OCI-LY7 (cell line): ENCODE measurements at regions not wholly inside any gene's neighbourhood (a gene's known extent, or its start where the extent isn't known, plus 50 kb on each side); places are given as distances from the start of the nearest gene placed in this dataset.
"Not testable (repeated sequence)": the region's sequence is repeated elsewhere in the genome, so short reads cannot be mapped to it uniquely, and the experiment has no call there.

Experiments used
- EZH2phosphoT487 ChIP-seq: fragments of 200-600 bp; sonication (generic); IDR thresholded peaks from 2 replicates; pipeline ENCODE4 v1.6.1; 2018; ENCODE audit warnings: low read depth, borderline replicate concordance, mild to moderate bottlenecking, mixed run types, antibody characterized with exemption, low read length, moderate library complexity, mixed read lengths
- TF ChIP-seq, protein P1 (sequence below): fragments of 200-600 bp; sonication (generic); conservative IDR thresholded peaks from 2 replicates; pipeline ENCODE4 v1.5.1; 2014; ENCODE audit warnings: mild to moderate bottlenecking, antibody characterized with exemption, low read length, moderate library complexity, mixed read lengths

DNA sequence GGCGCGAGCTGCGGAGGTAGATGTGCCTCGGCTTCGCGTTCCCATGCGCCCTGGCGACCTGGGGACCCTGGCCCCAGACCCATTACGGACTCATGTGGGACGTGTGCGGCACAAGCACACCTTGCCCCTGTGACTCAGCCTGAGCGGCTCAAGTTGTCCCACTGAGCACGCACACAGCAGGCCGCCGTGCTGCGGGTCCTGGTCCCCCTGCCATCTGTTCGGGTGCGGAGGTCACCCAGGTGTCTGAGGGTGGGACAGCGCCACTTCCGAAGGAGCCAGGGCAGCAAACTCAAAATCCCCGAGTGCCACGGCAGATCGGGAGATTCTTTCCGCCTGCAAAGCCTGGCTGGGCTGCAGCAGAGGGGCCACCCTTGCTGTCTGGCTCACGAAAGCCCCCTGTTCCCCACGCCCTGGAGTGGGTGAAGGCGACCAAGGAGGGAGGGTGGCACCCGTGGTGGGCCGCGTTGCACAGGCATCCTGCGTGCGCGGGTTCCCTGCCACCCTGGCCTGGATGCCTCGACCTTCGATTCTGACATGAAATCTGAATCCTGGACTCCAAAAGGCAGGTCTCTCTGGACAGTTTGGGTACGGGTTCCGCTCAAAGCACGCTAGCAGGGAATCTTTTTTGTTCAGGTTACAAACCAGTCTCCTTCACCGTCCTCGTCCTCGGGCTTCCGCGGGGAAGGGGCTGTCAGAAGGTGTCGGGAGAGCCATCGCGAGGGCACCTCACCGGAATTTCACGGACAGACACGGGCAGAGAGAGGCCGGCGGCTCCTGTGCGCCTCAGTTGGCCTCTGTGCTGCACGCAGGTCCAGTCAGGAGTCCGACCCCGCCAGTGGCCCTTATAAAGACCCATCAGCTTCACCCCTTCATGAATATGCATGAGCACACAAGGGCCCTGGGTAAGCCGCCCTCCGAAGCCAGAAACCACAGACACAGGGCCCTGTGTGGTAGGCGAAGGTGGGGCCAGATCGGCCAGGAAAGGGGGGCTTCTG is 3926.8 kb upstream of the OR11H1 start:
- TF ChIP-seq, protein P1, sequence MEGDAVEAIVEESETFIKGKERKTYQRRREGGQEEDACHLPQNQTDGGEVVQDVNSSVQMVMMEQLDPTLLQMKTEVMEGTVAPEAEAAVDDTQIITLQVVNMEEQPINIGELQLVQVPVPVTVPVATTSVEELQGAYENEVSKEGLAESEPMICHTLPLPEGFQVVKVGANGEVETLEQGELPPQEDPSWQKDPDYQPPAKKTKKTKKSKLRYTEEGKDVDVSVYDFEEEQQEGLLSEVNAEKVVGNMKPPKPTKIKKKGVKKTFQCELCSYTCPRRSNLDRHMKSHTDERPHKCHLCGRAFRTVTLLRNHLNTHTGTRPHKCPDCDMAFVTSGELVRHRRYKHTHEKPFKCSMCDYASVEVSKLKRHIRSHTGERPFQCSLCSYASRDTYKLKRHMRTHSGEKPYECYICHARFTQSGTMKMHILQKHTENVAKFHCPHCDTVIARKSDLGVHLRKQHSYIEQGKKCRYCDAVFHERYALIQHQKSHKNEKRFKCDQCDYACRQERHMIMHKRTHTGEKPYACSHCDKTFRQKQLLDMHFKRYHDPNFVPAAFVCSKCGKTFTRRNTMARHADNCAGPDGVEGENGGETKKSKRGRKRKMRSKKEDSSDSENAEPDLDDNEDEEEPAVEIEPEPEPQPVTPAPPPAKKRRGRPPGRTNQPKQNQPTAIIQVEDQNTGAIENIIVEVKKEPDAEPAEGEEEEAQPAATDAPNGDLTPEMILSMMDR = not testable (repeated sequence)
- not testable (repeated sequence) for TF ChIP-seq EZH2phosphoT487
